Esophagus squamous epithelium (tissue), 5 donors: ENCODE measurements at regions not wholly inside any gene's neighbourhood (a gene's known extent, or its start where the extent isn't known, plus 50 kb on each side); places are given as distances from the start of the nearest gene placed in this dataset.

Source experiments
- DNase-seq: peaks from one replicate; lab custom pipeline; 2025; lab: John Stamatoyannopoulos, UW
- H3K27ac ChIP-seq, 4 donors: fragments of 200-600 bp; sonication (generic); one replicate each; pipeline ENCODE4 v1.5.1; 2016 to 2019; ENCODE audit warnings: mild to moderate bottlenecking in 1 of 4
- H3K27me3 ChIP-seq, 4 donors: fragments of 200-600 bp; sonication (generic); 1 replicate in 3 of 4; 2 replicates in 1 of 4; pipeline versions ENCODE4 v1.5.1 to v1.6.0; 2017 to 2021; ENCODE audit warnings: antibody characterized with exemption in 1 of 4
- H3K36me3 ChIP-seq, 3 donors: fragments of 200-600 bp; sonication (generic); one replicate each; pipeline ENCODE4 v1.5.1; 2016 to 2019
- H3K4me1 ChIP-seq, 3 donors: fragments of 200-600 bp; sonication (generic); one replicate each; pipeline ENCODE4 v1.5.1; 2017 to 2019
- H3K4me3 ChIP-seq, 4 donors: fragments of 200-600 bp; sonication (generic); 1 replicate in 3 of 4; 2 replicates in 1 of 4; pipeline ENCODE4 v1.5.1; 2016 to 2019; ENCODE audit warnings: mild to moderate bottlenecking in 2 of 4, moderate library complexity in 1 of 4
- H3K9me3 ChIP-seq, 3 donors: fragments of 200-600 bp; sonication (generic); one replicate each; pipeline ENCODE4 v1.5.1; 2016 to 2019
- POLR2A ChIP-seq, 4 donors: fragments of 450-650 bp; IDR thresholded peaks; one replicate each; pipeline ENCODE4 v1.6.1; 2017; ENCODE audit warnings: antibody characterized with exemption in 4 of 4, mild to moderate bottlenecking in 4 of 4, moderate library complexity in 3 of 4
- WGBS, 2 donors: methylation state at CpG; one replicate each; pipeline ENCODE4 v1.1.5; 2018; 5-methylcytosine and 5-hydroxymethylcytosine counted together
- intact Hi-C: fragments of 100-400 bp; cut with DNase I; formaldehyde crosslinking; loops from one replicate; pipeline ENCODE4 v1.15.0; 2022
- TF ChIP-seq, protein P1 (sequence below), 6 experiments: fragments of 450-650 bp in 4 of 6; fragments of 200-600 bp in 2 of 6; sonication (generic) in 2 of 6; IDR thresholded peaks; one replicate each; pipeline ENCODE4 v1.5.1; 2016 to 2019; ENCODE audit warnings: antibody characterized with exemption in 6 of 6, mild to moderate bottlenecking in 4 of 6, moderate library complexity in 4 of 6
- donor health status: DM: yes; HTN: yes; CAD: no.

DNA sequence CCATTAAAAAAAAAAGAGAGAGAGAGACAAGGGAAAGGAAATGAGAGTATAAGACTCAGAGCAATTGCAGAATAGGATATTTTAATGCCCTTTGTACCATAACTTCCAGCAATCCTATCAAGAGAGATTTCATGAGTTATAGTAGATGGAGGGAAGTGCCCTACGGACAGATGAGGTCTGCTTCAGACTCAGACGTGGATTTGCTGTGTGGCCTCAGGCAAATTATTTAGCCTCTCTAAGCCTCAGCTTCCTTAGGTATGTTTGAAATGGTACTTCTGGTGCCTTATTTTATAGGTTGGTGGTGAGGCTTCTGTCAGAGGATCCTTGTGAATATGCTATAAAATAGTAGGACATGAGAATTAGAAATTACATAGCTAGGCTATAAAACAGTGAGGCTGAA lies 448.2 kb downstream of the EDEM1 start:
- WGBS, 2 donors: 66 to 75% methylated on average over 2 of the region's 2 CpGs
- TF ChIP-seq, protein P1, sequence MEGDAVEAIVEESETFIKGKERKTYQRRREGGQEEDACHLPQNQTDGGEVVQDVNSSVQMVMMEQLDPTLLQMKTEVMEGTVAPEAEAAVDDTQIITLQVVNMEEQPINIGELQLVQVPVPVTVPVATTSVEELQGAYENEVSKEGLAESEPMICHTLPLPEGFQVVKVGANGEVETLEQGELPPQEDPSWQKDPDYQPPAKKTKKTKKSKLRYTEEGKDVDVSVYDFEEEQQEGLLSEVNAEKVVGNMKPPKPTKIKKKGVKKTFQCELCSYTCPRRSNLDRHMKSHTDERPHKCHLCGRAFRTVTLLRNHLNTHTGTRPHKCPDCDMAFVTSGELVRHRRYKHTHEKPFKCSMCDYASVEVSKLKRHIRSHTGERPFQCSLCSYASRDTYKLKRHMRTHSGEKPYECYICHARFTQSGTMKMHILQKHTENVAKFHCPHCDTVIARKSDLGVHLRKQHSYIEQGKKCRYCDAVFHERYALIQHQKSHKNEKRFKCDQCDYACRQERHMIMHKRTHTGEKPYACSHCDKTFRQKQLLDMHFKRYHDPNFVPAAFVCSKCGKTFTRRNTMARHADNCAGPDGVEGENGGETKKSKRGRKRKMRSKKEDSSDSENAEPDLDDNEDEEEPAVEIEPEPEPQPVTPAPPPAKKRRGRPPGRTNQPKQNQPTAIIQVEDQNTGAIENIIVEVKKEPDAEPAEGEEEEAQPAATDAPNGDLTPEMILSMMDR (IDR thresholded peaks at IDR 0.05): no peak
- TF ChIP-seq POLR2A (IDR thresholded peaks at IDR 0.05): no peak

DNA sequence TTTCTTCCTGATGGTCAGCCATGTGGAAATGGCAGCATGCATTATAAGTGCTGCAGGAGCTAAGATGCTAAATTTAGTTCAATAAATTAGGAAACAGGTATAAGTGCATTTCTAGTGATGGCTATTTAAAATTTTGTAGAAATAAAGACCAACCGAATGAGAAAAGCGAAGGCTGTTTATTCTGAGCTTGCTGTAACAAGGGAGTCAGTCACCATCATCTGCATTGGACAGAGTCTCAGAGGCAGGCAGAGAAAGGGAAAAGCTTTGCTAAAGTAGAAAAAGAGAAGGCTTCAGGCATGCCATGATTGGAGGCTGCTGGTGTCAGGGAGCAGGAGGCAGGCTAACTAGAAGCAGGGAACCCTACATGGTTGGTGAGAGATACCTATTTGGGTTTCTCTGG lies 451.0 kb downstream of the EDEM1 start:
- Histone ChIP-seq H3K4me1 (no peaks in the 10 kb centered on the region), H3K9me3 (peaks cover 0 to 7% (median 0%) of the 10 kb centered on the region in 3 donors), H3K27ac (no peak overlapping the region), H3K27me3 (no peaks in the 10 kb centered on the region), H3K4me3 (no peak overlapping the region), H3K36me3 (no peaks in the 10 kb centered on the region)
- no peak for TF ChIP-seq POLR2A (IDR thresholded peaks at IDR 0.05)
- TF ChIP-seq, protein P1 (IDR thresholded peaks at IDR 0.05): no peak
- WGBS, 2 donors: 81 to 91% methylated on average over 2 of the region's 2 CpGs
- no peak for DNase-seq
- intact Hi-C loops: no loop called here

More for the DNA sequence above, 448.2 kb downstream of the EDEM1 start:
- H3K4me3 ChIP-seq: no peak overlapping the region
- DNase-seq: no peak
- H3K4me1 ChIP-seq: no peaks in the 10 kb centered on the region
- no peaks in the 10 kb centered on the region for H3K36me3 ChIP-seq
- intact Hi-C loops: no loop called here
- H3K9me3 ChIP-seq: peaks cover 0 to 7% (median 0%) of the 10 kb centered on the region in 3 donors
- no peak overlapping the region for H3K27ac ChIP-seq
- H3K27me3 ChIP-seq: no peaks in the 10 kb centered on the region

DNA sequence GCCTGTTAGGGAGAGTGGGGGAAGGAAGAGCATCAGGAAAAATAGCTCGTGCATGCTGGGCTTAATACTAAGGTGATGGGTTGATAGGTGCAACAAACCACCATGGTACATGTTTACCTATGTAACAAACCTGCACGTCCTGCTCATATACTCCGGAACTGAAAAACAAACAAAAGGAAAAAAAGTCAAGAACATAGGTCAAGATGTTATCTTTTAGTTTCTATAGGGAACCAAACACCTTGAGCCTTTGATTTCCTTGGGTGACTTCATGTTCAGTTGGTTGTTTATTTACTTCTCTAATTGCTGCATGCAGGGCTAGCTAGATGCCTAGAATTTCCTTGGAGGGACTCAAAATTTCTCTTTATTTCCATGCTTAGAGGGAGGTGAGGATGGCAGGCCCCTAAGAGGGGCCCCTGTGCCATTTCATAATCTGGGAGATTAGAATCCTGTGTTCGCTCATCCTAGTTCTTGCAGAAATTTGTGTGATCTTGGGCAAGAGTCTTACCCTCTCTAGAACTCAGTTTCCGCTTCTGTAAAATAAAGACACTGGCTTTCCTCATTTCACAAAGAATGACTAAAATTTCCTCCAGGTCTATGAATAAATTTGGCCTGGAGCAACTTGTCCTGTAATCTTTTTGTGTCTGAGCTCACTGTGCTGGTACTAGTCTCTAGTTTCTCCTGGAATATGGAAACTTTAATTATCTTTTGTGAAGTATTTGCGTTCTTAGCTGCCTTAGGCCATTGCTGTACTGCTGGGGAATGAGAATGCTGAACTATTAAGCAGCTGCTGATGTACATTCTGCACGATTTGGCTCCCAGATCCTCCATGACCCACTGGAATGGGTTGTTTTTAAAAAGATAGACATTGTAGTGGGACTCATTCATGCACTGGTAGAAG lies 457.5 kb downstream of the EDEM1 start:
- no peak overlapping the region for H3K27ac ChIP-seq
- WGBS, 2 donors: 53 to 55% methylated on average over 7 of the region's 7 CpGs
- intact Hi-C loops: no loop called here

DNA sequence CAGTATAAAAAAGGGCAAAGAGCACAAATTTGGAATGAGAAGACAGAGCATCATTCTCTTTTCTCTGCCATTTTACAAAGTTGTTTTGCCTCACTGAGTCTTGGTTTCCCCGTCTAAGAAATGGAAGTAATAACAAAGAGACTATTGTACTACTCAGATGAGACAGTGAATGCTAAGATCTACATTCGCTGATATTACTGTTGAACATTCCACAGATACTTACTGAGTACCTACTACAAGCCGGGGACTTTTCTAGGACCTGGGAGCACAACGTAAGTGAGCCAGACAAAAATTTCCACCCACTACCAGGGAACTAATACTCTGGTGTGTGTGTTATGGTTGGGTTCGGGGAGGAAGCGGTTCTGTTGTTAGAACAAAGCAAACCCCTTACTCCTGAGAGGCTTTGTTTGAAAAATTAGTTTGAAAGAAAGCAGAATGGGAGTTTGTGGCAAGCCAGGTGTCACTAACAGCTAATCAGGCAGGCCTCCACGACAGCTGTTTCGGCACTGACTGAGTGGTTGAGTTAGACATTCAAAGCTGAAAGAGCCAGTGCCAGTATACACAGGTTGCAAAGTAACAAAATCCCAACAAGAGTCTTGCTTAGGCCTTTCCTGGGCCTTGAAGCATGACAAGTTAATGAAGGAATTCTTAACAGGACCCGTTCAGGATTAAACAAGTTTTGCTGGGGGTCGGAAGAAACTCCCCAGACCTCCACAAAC lies 458.3 kb downstream of the EDEM1 start:
- Histone ChIP-seq H3K4me3 (no peak overlapping the region), H3K36me3 (no peaks in the 10 kb centered on the region), H3K4me1 (no peaks in the 10 kb centered on the region), H3K27ac (no peak overlapping the region), H3K9me3 (no peaks in the 10 kb centered on the region), H3K27me3 (no peaks in the 10 kb centered on the region)
- DNase-seq: no peak
- TF ChIP-seq, protein P1 (IDR thresholded peaks at IDR 0.05): no peak
- TF ChIP-seq POLR2A (IDR thresholded peaks at IDR 0.05): no peak
- intact Hi-C loops: no loop called here
- 63 to 67% methylated on average over 10 of the region's 10 CpGs for WGBS, 2 donors

More for the DNA sequence above, 457.5 kb downstream of the EDEM1 start:
- no peak for TF ChIP-seq POLR2A (IDR thresholded peaks at IDR 0.05)
- TF ChIP-seq, protein P1 (IDR thresholded peaks at IDR 0.05): no peak
- DNase-seq: no peak
- Histone ChIP-seq H3K4me1 (no peaks in the 10 kb centered on the region), H3K4me3 (no peak overlapping the region), H3K27me3 (no peaks in the 10 kb centered on the region), H3K36me3 (no peaks in the 10 kb centered on the region), H3K9me3 (no peaks in the 10 kb centered on the region)

DNA sequence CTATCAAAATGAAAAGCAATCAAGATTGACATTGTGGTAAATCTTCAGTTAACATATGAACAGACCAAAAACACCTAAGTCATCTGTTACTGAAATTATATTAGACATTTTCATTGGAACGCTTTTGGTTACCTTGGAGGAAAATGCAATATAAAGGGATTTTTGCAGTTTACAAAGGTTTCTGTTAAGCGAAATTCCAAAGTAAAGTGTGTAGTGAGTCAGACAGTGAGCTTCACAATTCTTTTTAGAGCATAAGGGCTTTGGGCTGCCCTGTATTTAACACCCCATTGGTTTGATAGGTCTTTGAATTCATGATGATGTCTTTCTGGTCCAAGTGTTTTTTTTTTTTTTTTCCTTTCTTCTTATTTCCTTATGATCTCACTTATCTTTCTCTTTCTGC lies 462.8 kb downstream of the EDEM1 start:
- H3K27ac ChIP-seq: no peak overlapping the region
- TF ChIP-seq, protein P1 (IDR thresholded peaks at IDR 0.05): no peak
- TF ChIP-seq POLR2A (IDR thresholded peaks at IDR 0.05): no peak

More for the DNA sequence above, 462.8 kb downstream of the EDEM1 start:
- H3K9me3 ChIP-seq: no peaks in the 10 kb centered on the region
- no peaks in the 10 kb centered on the region for H3K4me1 ChIP-seq
- H3K4me3 ChIP-seq: no peak overlapping the region
- no peaks in the 10 kb centered on the region for H3K27me3 ChIP-seq
- no peaks in the 10 kb centered on the region for H3K36me3 ChIP-seq
- WGBS, 2 donors: 70 to 74% methylated on average over 2 of the region's 2 CpGs
- no peak for DNase-seq
- intact Hi-C loops: no loop called here
